OCI-M1 (cell line): ENCODE measurements at regions not wholly inside any gene's neighbourhood (a gene's known extent, or its start where the extent isn't known, plus 50 kb on each side); places are given as distances from the start of the nearest gene placed in this dataset.
A peak's percentile ranks its signal among the peaks of the same experiment; 100 is the strongest.
"Not testable (repeated sequence)": the region's sequence is repeated elsewhere in the genome, so short reads cannot be mapped to it uniquely, and the experiment has no call there.

Source experiments
- DNase-seq: peaks from one replicate; lab custom pipeline; 2025; lab: John Stamatoyannopoulos, UW

GRCh38 chr5:121006217-121006616 lies 542.1 kb downstream of the PRR16 start:
- DNase-seq, result no peak

- DNase-seq, result no peak
Observed at GRCh38 chr5:121008041-121008440, 543.9 kb downstream of the PRR16 start.

- no peak for DNase-seq
Observed at GRCh38 chr5:121009058-121009457, 545.0 kb downstream of the PRR16 start.

GRCh38 chr5:121018004-121018403 lies 553.9 kb downstream of the PRR16 start:
- no peak for DNase-seq

GRCh38 chr5:121019106-121019505 lies 555.0 kb downstream of the PRR16 start:
- no peak for DNase-seq

GRCh38 chr5:121019734-121020133 lies 555.6 kb downstream of the PRR16 start:
- peak; percentile 29 for DNase-seq

GRCh38 chr5:121021681-121022080 lies 557.6 kb downstream of the PRR16 start:
- no peak for DNase-seq

GRCh38 chr5:121024416-121025311 lies 560.6 kb downstream of the PRR16 start:
- DNase-seq, result no peak

- no peak for DNase-seq
Observed at GRCh38 chr5:121025671-121026070, 561.6 kb downstream of the PRR16 start.

GRCh38 chr5:121027636-121028035 lies 563.5 kb downstream of the PRR16 start:
- DNase-seq, result no peak

GRCh38 chr5:121029536-121030245 lies 565.6 kb downstream of the PRR16 start:
- no peak for DNase-seq

GRCh38 chr5:121031491-121031890 lies 567.4 kb downstream of the PRR16 start:
- DNase-seq, result no peak

GRCh38 chr5:121033334-121033733 lies 569.2 kb downstream of the PRR16 start:
- DNase-seq, result no peak

- DNase-seq, result peak; percentile 0
Observed at GRCh38 chr5:121038438-121038837, 574.3 kb downstream of the PRR16 start.

- DNase-seq, result no peak
Observed at GRCh38 chr5:121049971-121050370, 585.9 kb downstream of the PRR16 start.

- DNase-seq, result peak; percentile 69
Observed at GRCh38 chr5:121053055-121053985, 589.2 kb downstream of the PRR16 start.

- no peak for DNase-seq
Observed at GRCh38 chr5:121055586-121055985, 591.5 kb downstream of the PRR16 start.

- not testable (repeated sequence) for DNase-seq
Observed at GRCh38 chr5:121064241-121064640, 600.1 kb downstream of the PRR16 start.

- DNase-seq, result no peak
Observed at GRCh38 chr5:121086671-121087070, 622.6 kb downstream of the PRR16 start.

GRCh38 chr5:121087560-121087959 lies 623.5 kb downstream of the PRR16 start:
- DNase-seq, result no peak

GRCh38 chr5:121088341-121088740 lies 624.2 kb downstream of the PRR16 start:
- DNase-seq, result no peak

- no peak for DNase-seq
Observed at GRCh38 chr5:121090822-121091221, 626.7 kb downstream of the PRR16 start.
